GDM1 (cell line): ENCODE measurements at regions not wholly inside any gene's neighbourhood (a gene's known extent, or its start where the extent isn't known, plus 50 kb on each side); places are given as distances from the start of the nearest gene placed in this dataset.

ENCODE experiments used
- DNase-seq: peaks from one replicate; lab custom pipeline; 2025; lab: John Stamatoyannopoulos, UW

- DNase-seq, result no peak
Observed at GRCh38 chr11:116219171-116219635, 553.6 kb downstream of the BUD13 start.

GRCh38 chr11:116217441-116217840 is 555.3 kb downstream of the BUD13 start:
- no peak for DNase-seq

DNA sequence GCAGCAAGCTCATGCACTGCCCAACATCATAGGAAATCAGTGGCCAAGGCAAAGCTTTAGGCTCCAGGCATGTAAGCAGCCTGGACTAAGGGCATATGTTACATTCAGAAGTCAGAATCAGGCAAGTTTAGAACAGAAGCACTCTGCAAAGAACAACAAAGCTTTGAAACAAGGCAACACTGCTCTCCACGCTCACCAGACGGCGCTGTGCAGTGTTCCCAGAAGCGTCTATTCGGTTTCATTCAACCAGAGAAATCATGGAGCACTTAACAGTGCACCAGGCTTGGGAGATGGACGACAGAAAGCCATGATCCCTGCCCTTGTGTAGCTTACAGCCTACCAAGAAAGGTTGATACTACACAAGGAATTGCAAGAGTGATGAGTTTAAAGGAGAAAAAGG is 555.8 kb downstream of the BUD13 start:
- peak; percentile 27 for DNase-seq

- no peak for DNase-seq
Observed at GRCh38 chr11:116215471-116216113, 557.2 kb downstream of the BUD13 start.

GRCh38 chr11:116211147-116211546 is 561.6 kb downstream of the BUD13 start:
- DNase-seq, result no peak

DNA sequence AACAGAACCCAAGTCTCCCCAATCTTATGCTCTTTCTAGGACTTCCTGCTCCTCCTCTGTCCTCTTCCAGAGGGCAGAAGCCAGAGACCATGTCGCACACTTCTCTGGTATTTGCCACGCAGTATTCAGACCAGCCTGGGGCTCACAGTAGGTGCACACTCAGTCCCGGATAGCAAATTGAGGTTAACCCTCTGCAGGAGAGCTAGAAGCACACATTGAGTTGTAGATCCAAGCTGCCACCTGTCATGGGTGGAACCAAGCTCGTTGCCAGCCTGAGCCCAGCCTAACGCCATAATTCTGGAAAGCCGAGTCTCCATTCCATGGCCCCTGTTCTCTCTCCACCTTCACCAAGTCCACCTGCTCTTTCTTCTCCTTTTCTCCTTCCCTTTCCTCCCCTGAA is 562.1 kb downstream of the BUD13 start:
- DNase-seq, result no peak

DNA sequence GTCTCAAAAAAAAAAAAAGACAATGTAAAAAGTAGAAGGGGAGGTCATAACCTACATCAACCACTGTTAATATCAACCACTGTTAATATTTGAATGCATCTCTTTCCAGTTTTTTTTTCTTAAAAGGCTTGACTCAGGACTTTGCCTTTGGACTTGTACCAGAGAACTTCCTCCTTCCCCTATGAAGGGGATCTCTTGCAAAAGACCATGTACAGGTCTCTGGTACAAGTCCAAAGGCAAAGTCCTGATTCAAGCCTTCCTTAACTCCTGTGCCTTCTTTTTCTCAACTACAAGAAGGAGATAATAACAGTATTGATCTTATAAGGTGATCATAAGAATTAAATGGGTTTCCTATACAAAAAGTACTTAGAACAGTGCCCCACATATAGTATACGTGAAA is 563.5 kb downstream of the BUD13 start:
- no peak for DNase-seq

- DNase-seq, result no peak
Observed at GRCh38 chr11:116207421-116208141, 565.2 kb downstream of the BUD13 start.

DNA sequence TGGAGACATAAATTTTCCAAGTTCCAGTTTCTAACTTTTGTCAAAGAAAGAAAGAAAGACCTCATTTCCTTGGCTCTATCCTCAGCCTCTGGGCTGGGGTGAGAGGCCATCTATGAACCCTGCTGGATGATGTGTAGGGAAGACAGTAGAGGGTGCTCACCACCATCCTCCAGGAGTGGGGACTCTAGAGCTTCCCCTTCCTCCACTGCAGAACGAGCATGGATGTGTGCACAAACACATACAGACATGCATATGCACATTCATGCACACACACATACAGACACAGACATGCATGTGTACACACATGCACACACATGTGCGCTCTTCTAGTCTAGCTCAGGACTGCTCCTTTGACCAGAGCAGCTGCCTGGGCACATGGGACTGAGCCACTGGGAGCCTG is 565.8 kb downstream of the BUD13 start:
- DNase-seq, result no peak

DNA sequence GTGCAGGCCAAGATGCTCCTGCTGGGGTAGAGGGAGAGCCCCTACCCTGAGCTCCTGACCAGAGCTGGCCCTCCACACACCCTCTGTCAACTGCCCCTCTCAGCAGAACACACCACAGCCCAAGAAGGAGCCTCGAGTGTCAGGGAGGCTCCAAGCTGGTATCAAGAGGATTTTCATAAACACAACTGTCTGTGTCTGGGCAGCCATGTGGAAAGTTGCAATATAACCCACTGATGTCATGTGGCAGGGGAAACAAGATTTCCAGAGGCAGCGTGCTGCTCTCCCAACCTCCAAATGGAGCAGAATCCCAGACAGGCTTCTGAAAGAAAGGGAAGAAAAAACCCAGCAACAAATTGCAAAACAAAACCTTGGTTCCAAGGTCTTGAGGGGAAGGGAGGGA is 569.9 kb downstream of the BUD13 start:
- DNase-seq, result no peak

DNA sequence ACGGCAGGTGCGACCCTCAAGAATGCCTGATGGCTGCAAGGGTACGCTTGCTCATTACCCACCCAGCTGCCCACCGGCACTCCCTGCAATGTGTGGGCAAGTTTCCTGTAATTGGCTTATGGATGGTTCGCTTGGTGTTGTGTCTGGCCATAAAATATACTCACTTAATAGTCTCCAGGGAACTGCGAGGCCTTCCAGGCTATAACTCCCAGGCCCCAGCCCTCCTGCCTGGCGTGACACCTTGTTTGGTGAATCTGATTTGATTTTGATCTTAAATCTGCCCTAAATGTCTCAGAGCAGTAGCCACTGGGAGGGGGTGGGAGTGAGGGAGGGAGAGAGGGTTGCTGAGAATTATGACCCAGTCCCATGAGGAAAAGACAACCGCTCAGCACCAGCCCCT is 572.2 kb downstream of the BUD13 start:
- no peak for DNase-seq

DNA sequence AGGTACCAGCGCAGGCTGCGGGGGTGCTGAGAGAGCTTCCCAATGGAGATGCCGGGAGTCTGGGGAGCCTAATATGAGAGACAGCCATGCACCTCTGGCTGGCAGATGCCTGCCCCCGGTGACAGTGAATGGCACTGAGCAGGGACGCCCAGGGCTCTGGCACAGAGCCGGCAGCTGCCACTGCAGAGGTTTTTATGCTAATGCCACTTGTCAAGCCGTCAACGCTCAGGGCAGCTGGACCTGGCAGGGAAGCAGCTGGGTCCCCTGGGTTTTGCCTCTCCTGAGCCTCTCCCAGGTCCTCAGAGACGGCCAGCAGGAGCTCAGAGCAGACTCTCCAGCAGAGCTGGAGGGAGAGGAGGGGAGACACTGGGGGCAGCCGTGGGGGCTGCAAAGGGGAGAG is 573.6 kb downstream of the BUD13 start:
- DNase-seq, result no peak

GRCh38 chr11:116194156-116194904 is 578.5 kb downstream of the BUD13 start:
- DNase-seq, result no peak

DNA sequence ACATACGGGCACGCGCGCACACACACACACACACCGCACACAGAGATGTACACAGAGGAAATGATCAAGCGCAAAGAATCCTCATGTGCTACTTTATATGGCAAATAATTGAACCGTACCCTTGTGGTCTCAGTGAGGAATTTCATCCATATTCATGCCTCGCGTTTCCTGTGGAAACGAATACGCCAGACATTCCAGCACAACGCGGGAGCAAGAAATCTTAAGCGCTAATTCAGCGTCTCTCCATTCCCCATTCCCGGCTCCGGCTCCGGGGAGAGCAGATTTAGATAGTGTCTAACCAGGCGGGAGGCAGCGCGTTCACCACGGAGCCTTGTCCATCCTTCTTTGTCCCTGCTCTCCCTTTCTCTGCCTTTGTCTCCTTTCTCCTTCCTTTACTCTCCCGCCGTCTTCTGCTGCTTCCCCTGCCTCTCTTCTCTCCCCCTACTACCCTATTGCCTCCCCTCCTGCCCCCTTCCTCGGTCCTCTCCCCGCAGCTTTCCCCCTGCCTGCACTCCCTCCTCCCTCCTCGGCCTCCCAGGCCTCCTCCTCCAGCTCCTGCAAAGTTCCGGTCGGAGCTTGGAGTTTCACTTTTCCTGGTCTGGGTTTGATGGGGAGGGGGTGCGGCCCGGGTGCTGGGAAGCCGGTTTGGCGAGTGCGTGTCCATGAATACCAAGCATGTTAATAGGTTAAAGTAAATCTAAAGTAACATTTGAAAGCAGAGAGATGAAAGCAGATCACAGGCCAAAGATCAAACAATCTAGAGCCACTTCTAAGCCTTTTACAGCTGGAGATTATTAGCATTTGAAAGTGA is 579.3 kb downstream of the BUD13 start:
- no peak for DNase-seq

- DNase-seq, result no peak
Observed at GRCh38 chr11:116192509-116193210, 580.1 kb downstream of the BUD13 start.

GRCh38 chr11:116190861-116191260 is 581.9 kb downstream of the BUD13 start:
- no peak for DNase-seq

DNA sequence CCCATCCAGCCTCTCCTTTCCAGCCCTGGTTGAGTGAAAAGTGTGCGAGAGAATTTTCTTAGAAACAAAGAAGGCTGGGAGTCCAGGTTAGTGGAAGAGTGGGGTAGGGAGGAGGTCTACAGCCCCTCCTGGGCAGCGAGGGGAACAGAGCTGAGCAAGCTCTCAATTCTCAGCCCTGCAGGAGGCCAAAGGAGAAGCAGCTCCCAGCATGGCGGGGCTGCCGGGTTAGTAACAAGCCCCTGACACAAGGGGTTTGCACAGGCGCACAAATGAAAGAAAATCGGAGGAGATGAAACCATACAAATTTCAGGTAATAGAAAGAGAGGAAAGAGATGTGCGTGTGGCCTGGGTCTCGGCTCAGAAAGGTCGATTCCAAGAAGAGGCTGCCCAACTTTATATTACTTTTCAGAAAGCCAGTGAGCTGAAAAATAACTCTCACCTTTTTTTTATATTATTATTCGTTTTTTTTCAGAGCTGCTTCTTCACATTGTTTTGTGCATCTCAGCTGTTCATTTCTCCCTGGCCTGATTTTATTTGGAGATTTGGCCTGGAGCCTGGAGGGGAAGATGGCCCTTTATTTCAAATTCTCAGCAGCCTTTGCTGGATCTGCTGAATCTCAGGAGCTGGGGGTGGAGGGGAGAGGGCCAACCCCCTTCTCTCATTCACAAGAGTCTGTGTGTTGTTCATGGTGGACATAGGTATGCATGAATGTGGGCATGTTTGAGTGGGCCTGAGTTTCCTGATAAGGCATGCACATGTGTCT is 583.2 kb downstream of the BUD13 start:
- no peak for DNase-seq

- no peak for DNase-seq
Observed at GRCh38 chr11:116188350-116188749, 584.4 kb downstream of the BUD13 start.

DNA sequence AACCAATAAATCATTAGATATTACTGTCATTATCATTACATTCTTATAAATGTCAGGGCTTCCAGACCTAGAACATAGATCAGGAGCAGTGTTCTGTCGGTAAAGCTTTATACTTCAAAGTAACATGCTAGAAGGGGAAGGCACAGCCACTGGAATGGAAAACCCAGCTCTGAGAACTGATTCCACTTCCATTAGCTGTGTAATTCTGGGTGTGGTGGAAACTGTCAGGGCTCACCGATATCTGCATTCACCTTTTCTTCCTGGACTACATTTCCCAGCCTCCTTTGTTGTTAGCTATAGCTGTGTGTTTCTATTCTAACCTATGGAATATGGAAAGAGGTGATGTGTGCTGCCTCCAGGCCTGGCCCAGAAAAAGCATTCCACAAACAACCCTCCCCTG is 585.8 kb downstream of the BUD13 start:
- DNase-seq, result no peak

GRCh38 chr11:116185551-116185950 is 587.2 kb downstream of the BUD13 start:
- DNase-seq, result no peak

DNA sequence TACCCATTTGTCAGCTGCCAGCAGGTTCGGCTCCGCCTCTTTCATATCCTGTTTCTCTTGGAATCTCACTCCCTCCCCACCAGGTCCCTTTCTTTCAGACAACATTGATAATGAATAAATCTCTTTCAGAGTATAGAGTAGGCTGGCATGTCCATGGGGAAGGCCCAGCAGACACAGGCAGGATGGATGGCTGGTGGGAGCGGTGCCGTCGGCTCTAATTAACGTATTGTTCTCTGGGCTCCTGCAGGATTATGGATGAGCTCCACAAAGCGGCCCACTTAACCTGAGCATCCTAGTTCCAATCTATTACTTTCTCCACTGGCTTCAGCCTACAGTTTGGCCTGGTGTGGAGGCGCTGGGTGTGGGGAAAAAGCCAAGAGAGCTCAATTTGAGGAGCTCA is 588.0 kb downstream of the BUD13 start:
- no peak for DNase-seq
